ENCODE measurements at regions not wholly inside any gene's neighbourhood (a gene's known extent, or its start where the extent isn't known, plus 50 kb on each side); places are given as distances from the start of the nearest gene placed in this dataset.
A peak's percentile ranks its signal among the peaks of the same experiment; 100 is the strongest.

- H3K4me1 ChIP-seq (ENCODE audit: control insufficient read depth, insufficient read depth, low read depth, low read length) = peaks cover 5% of the 10 kb centered on the region
- H3K9me3 ChIP-seq (ENCODE audit: control insufficient read depth, low read length) = no peaks in the 10 kb centered on the region
- H3K27ac ChIP-seq (ENCODE audit: low read length, poor library complexity, severe bottlenecking) = no peak overlapping the region
- no peak overlapping the region for H2AFZ ChIP-seq (ENCODE audit: low read depth, low read length)
- no peak overlapping the region for H2BK15ac ChIP-seq (ENCODE audit: low read depth, poor library complexity, severe bottlenecking)
- no peak overlapping the region for H3K18ac ChIP-seq (ENCODE audit: low read depth in 1 of 2, low read length in 2 of 2)
- peaks cover 23% of the 10 kb centered on the region for H3K79me1 ChIP-seq (replicated peaks; ENCODE audit: low read length, poor library complexity, severe bottlenecking)
- H3K27me3 ChIP-seq (ENCODE audit: control insufficient read depth in 1 of 2, insufficient read depth in 1 of 2, low read length in 2 of 2) = no peaks in the 10 kb centered on the region
- WGBS = 83% methylated on average over 3 of the region's 4 CpGs
- H2AK5ac ChIP-seq (ENCODE audit: low read length, severe bottlenecking) = no peak overlapping the region
- no peak overlapping the region for H3K23ac ChIP-seq (ENCODE audit: low read length in 2 of 2)
- peak overlapping the region in 1 of 2 experiments; percentile 13 for H3K4me3 ChIP-seq (ENCODE audit: insufficient read depth in 1 of 2, low read depth in 1 of 2, low read length in 2 of 2)
- H2BK5ac ChIP-seq (ENCODE audit: low read depth, low read length, poor library complexity, severe bottlenecking) = no peak overlapping the region
- H3K14ac ChIP-seq (ENCODE audit: low read length in 2 of 2) = no peak overlapping the region
- no peaks in the 10 kb centered on the region for H3K36me3 ChIP-seq (ENCODE audit: control insufficient read depth in 1 of 2, insufficient read depth in 2 of 2, low read depth in 1 of 2, low read length in 2 of 2)
- DNase-seq = peak; percentile 17
- no peak overlapping the region for H2BK120ac ChIP-seq (ENCODE audit: low read depth, low read length)
- H4K91ac ChIP-seq (ENCODE audit: low read length) = no peak overlapping the region
- H3K4me2 ChIP-seq (ENCODE audit: low read length, poor library complexity, severe bottlenecking) = no peak overlapping the region
- no peak overlapping the region for H3K9ac ChIP-seq (ENCODE audit: low read length)
- no peak overlapping the region for H2BK12ac ChIP-seq (ENCODE audit: low read length in 2 of 2)
- no peak overlapping the region for H4K8ac ChIP-seq (ENCODE audit: low read length)
- H3K4ac ChIP-seq (ENCODE audit: low read depth in 1 of 2, low read length in 2 of 2) = no peak overlapping the region
These were observed 81.5 kb downstream of the PALM2AKAP2 start for GRCh38 chr9:109861499-109861898.

- no peak overlapping the region for H2BK5ac ChIP-seq (ENCODE audit: low read depth, low read length, poor library complexity, severe bottlenecking)
- H3K27ac ChIP-seq (ENCODE audit: low read length, poor library complexity, severe bottlenecking) = no peak overlapping the region
- no peak overlapping the region for H4K8ac ChIP-seq (ENCODE audit: low read length)
- no peak overlapping the region for H3K14ac ChIP-seq (ENCODE audit: low read length in 2 of 2)
- peak overlapping the region in 1 of 2 experiments; percentile 13 for H3K4me3 ChIP-seq (ENCODE audit: insufficient read depth in 1 of 2, low read depth in 1 of 2, low read length in 2 of 2)
- no peak overlapping the region for H3K23ac ChIP-seq (ENCODE audit: low read length in 2 of 2)
- H2AFZ ChIP-seq (ENCODE audit: low read depth, low read length) = no peak overlapping the region
- H3K9ac ChIP-seq (ENCODE audit: low read length) = no peak overlapping the region
- H2BK120ac ChIP-seq (ENCODE audit: low read depth, low read length) = no peak overlapping the region
- peaks cover 3% of the 10 kb centered on the region for H3K4me1 ChIP-seq (ENCODE audit: control insufficient read depth, insufficient read depth, low read depth, low read length)
- no peaks in the 10 kb centered on the region for H3K9me3 ChIP-seq (ENCODE audit: control insufficient read depth, low read length)
- H4K91ac ChIP-seq (ENCODE audit: low read length) = no peak overlapping the region
- no peaks in the 10 kb centered on the region for H3K36me3 ChIP-seq (ENCODE audit: control insufficient read depth in 1 of 2, insufficient read depth in 2 of 2, low read depth in 1 of 2, low read length in 2 of 2)
- peaks cover 21% of the 10 kb centered on the region for H3K79me1 ChIP-seq (replicated peaks; ENCODE audit: low read length, poor library complexity, severe bottlenecking)
- H2AK5ac ChIP-seq (ENCODE audit: low read length, severe bottlenecking) = no peak overlapping the region
- no peak overlapping the region for H3K4me2 ChIP-seq (ENCODE audit: low read length, poor library complexity, severe bottlenecking)
- H3K18ac ChIP-seq (ENCODE audit: low read depth in 1 of 2, low read length in 2 of 2) = no peak overlapping the region
- H2BK12ac ChIP-seq (ENCODE audit: low read length in 2 of 2) = no peak overlapping the region
- no peak overlapping the region for H2BK15ac ChIP-seq (ENCODE audit: low read depth, poor library complexity, severe bottlenecking)
- peak; percentile 56 for DNase-seq
- no peak overlapping the region for H3K4ac ChIP-seq (ENCODE audit: low read depth in 1 of 2, low read length in 2 of 2)
- H3K27me3 ChIP-seq (ENCODE audit: control insufficient read depth in 1 of 2, insufficient read depth in 1 of 2, low read length in 2 of 2) = no peaks in the 10 kb centered on the region
These were observed 81.9 kb downstream of the PALM2AKAP2 start for GRCh38 chr9:109861918-109862317.

GRCh38 chr9:109862452-109862851 is 82.5 kb downstream of the PALM2AKAP2 start:
- no peak overlapping the region for H3K9ac ChIP-seq (ENCODE audit: low read length)
- no peak overlapping the region for H2AFZ ChIP-seq (ENCODE audit: low read depth, low read length)
- H2BK15ac ChIP-seq (ENCODE audit: low read depth, poor library complexity, severe bottlenecking) = no peak overlapping the region
- H3K4me2 ChIP-seq (ENCODE audit: low read length, poor library complexity, severe bottlenecking) = no peak overlapping the region
- no peak overlapping the region for H4K91ac ChIP-seq (ENCODE audit: low read length)
- WGBS = 86% methylated on average over 3 of the region's 3 CpGs
- H2BK5ac ChIP-seq (ENCODE audit: low read depth, low read length, poor library complexity, severe bottlenecking) = no peak overlapping the region
- no peaks in the 10 kb centered on the region for H3K27me3 ChIP-seq (ENCODE audit: control insufficient read depth in 1 of 2, insufficient read depth in 1 of 2, low read length in 2 of 2)
- H3K4ac ChIP-seq (ENCODE audit: low read depth in 1 of 2, low read length in 2 of 2) = no peak overlapping the region
- H3K9me3 ChIP-seq (ENCODE audit: control insufficient read depth, low read length) = no peaks in the 10 kb centered on the region
- H4K8ac ChIP-seq (ENCODE audit: low read length) = no peak overlapping the region
- H3K79me1 ChIP-seq (replicated peaks; ENCODE audit: low read length, poor library complexity, severe bottlenecking) = peaks cover 20% of the 10 kb centered on the region
- no peak overlapping the region for H2AK5ac ChIP-seq (ENCODE audit: low read length, severe bottlenecking)
- no peak overlapping the region for H2BK120ac ChIP-seq (ENCODE audit: low read depth, low read length)
- H3K18ac ChIP-seq (ENCODE audit: low read depth in 1 of 2, low read length in 2 of 2) = no peak overlapping the region
- no peak for DNase-seq
- no peak overlapping the region for H3K23ac ChIP-seq (ENCODE audit: low read length in 2 of 2)
- H2BK12ac ChIP-seq (ENCODE audit: low read length in 2 of 2) = no peak overlapping the region
- H3K36me3 ChIP-seq (ENCODE audit: control insufficient read depth in 1 of 2, insufficient read depth in 2 of 2, low read depth in 1 of 2, low read length in 2 of 2) = no peaks in the 10 kb centered on the region
- no peak overlapping the region for H3K4me3 ChIP-seq (ENCODE audit: insufficient read depth in 1 of 2, low read depth in 1 of 2, low read length in 2 of 2)
- peaks cover 2% of the 10 kb centered on the region for H3K4me1 ChIP-seq (ENCODE audit: control insufficient read depth, insufficient read depth, low read depth, low read length)
- H3K14ac ChIP-seq (ENCODE audit: low read length in 2 of 2) = no peak overlapping the region
- H3K27ac ChIP-seq (ENCODE audit: low read length, poor library complexity, severe bottlenecking) = no peak overlapping the region

- Histone ChIP-seq H2BK5ac (ENCODE audit: low read depth, low read length, poor library complexity, severe bottlenecking) (no peak overlapping the region), H2BK12ac (ENCODE audit: low read length in 2 of 2) (no peak overlapping the region), H3K4me3 (ENCODE audit: insufficient read depth in 1 of 2, low read depth in 1 of 2, low read length in 2 of 2) (no peak overlapping the region), H4K91ac (ENCODE audit: low read length) (no peak overlapping the region), H2BK15ac (ENCODE audit: low read depth, poor library complexity, severe bottlenecking) (no peak overlapping the region), H3K36me3 (ENCODE audit: control insufficient read depth in 1 of 2, insufficient read depth in 2 of 2, low read depth in 1 of 2, low read length in 2 of 2) (peaks cover 0 to 3% of the 10 kb centered on the region in 2 experiments), H3K4me1 (ENCODE audit: control insufficient read depth, insufficient read depth, low read depth, low read length) (peaks cover 4% of the 10 kb centered on the region), H3K4ac (ENCODE audit: low read depth in 1 of 2, low read length in 2 of 2) (no peak overlapping the region), H3K27ac (ENCODE audit: low read length, poor library complexity, severe bottlenecking) (no peak overlapping the region), H3K14ac (ENCODE audit: low read length in 2 of 2) (no peak overlapping the region), H3K23ac (ENCODE audit: low read length in 2 of 2) (no peak overlapping the region), H3K18ac (ENCODE audit: low read depth in 1 of 2, low read length in 2 of 2) (no peak overlapping the region), H3K9ac (ENCODE audit: low read length) (no peak overlapping the region), H3K79me1 (replicated peaks; ENCODE audit: low read length, poor library complexity, severe bottlenecking) (peaks cover 15% of the 10 kb centered on the region), H3K9me3 (ENCODE audit: control insufficient read depth, low read length) (no peaks in the 10 kb centered on the region), H2BK120ac (ENCODE audit: low read depth, low read length) (no peak overlapping the region), H3K4me2 (ENCODE audit: low read length, poor library complexity, severe bottlenecking) (no peak overlapping the region), H2AK5ac (ENCODE audit: low read length, severe bottlenecking) (no peak overlapping the region), H4K8ac (ENCODE audit: low read length) (no peak overlapping the region), H2AFZ (ENCODE audit: low read depth, low read length) (no peak overlapping the region), H3K27me3 (ENCODE audit: control insufficient read depth in 1 of 2, insufficient read depth in 1 of 2, low read length in 2 of 2) (no peaks in the 10 kb centered on the region)
- WGBS = 94% methylated on average over 3 of the region's 3 CpGs
- peak; percentile 55 for DNase-seq
These were observed 84.0 kb downstream of the PALM2AKAP2 start for GRCh38 chr9:109863961-109864360.
